GM18505 (cell line): ENCODE measurements at regions not wholly inside any gene's neighbourhood (a gene's known extent, or its start where the extent isn't known, plus 50 kb on each side); places are given as distances from the start of the nearest gene placed in this dataset.

ENCODE experiments used
- ATAC-seq: cut with Tn5 transposase; IDR thresholded peaks from one replicate; pipeline ENCODE4 v1.9.1; 2021; ENCODE audit not compliant: unreplicated experiment
- POLR2A ChIP-seq: IDR thresholded peaks from 4 replicates; pipeline ENCODE4 v1.6.1; 2011; ENCODE audit warnings: borderline replicate concordance; ENCODE audit not compliant: insufficient read depth, insufficient read length; ENCODE audit errors: extremely low read depth

DNA sequence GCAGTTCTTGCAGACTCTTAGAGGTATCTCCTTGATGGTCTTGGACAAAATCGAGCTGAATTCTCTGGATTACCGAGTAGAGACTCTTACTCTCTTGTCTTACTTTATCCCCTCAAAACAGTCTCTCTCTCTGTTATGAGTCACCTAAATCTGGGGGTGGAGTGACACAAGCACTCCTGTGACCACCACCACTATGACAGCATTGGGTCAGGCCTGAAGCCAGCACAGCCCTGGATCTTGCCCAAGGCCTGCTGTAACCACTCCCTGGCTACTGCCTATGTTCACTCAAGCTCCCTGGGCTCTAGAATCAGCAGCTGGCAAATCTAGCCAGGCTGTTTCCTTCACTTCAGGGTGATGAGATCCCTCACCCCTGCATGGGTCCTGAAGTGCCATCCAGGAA is 662.5 kb downstream of the LUZP2 start:
- ATAC-seq, result no peak
- TF ChIP-seq POLR2A, result no peak

DNA sequence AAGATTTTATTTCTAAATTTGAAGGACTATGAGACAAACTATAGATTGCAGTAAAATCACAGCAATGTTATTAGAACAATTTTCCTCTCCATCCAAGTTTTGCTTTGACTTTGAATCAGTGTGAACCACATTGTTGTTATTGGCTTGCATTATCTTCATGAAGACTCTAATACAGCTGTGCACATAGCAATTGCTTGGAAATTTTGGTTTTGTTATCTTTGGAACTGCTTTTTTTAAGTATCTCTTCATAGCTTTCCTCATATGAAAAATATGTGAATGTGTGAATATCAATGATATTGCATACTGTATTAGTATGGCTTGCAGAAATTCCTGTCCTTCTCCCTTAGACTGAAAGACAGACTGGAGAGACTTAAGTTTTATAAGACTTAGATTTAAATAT is 666.6 kb downstream of the LUZP2 start:
- no peak for ATAC-seq
- TF ChIP-seq POLR2A, result no peak

DNA sequence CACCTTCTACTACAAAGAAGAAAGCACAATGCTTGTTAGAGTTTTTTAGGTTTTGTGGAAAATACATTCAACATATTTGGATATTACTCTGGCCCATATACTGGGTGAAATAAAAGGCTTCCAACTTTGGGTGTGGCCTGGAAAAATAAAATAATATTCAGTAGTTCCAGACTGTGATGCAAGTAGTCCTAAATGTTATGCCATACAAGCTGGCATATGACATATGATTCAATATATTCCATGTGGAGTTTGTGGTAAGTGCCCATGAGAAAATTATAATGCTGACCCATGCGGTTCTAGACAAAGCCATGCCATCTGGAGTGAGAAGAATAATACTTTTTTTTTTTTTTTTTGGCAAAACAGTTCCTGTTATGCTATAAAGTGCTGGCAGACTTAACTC is 683.3 kb downstream of the LUZP2 start:
- no peak for ATAC-seq
- no peak for TF ChIP-seq POLR2A

DNA sequence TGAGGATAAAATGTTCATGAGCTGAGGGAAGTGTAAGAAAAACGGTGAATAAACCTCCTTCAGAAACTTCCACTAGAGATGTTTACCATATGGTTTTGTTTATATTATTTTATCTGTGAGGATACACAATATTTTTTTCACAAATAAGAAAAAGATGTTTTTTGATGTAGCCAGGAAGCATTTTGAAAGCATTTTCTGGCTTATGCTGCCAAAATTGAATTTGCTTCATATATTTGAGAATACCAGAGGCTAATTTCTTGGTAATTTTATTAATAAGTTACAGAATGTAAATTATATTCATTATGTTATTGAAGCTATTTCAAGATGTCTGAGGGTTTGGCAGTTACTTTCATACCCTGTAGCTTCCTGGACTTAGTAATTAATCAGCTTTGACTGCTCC is 686.6 kb downstream of the LUZP2 start:
- no peak for TF ChIP-seq POLR2A
- ATAC-seq, result no peak

DNA sequence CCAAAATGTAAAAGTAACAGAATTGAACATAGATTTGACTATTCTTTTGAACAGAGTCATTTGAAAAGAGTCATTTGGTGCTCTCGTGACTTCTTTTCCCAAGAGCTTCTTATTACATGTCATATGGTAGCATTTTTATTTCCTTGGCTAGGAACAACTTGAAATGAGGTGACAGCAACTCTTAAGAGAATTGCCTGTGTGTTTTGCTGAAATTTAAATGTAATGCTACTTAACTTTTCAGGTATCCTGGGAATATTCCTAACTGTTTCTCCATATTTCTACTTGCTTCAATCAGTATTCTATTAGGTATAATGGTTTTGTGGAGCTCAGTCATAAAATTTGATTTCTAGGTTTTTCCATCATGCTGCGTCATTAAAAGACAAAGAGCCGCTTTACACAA is 700.7 kb downstream of the LUZP2 start:
- ATAC-seq, result no peak
- TF ChIP-seq POLR2A, result no peak

DNA sequence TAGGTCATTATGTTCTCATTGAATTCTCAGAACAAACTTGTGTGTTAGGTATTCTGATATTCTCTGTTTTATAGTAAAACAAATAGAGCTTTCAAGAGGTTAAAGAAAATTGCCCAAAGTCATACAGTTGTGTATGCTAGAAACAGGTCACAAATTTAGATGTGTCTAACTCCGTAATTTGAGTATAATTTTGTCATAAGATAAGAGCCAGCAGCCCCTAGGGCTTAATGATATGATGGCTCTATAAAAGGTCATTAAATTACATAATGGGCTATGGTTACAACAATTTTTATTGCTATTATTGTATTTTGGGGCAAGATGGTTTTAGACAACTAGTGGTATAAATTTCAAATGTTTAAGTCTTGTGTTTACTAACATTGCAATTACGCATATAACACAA is 701.9 kb downstream of the LUZP2 start:
- ATAC-seq, result no peak
- TF ChIP-seq POLR2A, result no peak

DNA sequence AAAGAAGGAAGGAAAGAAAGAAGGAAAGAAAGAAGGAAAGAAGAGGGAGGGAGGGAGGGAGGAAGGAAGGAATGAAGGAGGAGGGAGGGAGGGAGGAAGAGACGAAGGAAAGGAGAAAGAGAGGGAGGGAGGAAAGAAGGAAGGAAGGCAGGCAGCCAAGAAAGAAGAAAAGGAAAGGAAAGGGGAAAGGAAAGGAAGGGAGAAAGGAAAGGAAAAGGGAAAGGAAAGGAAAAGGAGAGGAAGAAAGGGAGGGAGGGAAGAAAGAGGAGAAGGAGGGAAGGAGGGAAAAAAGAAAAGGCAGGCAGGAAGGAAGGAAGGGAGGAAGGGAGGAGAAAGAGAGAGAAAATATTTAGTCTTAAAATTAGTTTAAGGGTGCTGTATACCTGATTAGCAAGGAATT is 704.1 kb downstream of the LUZP2 start:
- no peak for TF ChIP-seq POLR2A
- no peak for ATAC-seq

DNA sequence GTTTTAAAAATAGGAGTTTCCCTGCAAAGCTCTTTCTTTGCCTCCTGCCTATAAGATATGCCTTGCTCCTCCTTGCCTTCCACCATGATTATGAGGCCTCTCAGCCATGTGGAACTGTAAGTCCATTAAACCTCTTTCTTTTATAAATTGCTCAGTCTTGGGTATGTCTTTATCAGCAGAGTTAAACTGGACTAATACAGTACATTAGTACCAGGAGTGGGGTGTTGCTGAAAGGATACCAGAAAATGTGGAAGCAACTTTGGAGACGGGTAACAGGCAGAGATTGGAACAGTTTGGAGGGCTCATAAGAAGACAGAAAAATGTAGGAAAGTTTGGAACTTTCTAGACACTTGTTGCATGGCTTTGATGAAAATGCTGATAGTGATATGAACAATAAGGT is 709.9 kb downstream of the LUZP2 start:
- ATAC-seq, result no peak
- no peak for TF ChIP-seq POLR2A

DNA sequence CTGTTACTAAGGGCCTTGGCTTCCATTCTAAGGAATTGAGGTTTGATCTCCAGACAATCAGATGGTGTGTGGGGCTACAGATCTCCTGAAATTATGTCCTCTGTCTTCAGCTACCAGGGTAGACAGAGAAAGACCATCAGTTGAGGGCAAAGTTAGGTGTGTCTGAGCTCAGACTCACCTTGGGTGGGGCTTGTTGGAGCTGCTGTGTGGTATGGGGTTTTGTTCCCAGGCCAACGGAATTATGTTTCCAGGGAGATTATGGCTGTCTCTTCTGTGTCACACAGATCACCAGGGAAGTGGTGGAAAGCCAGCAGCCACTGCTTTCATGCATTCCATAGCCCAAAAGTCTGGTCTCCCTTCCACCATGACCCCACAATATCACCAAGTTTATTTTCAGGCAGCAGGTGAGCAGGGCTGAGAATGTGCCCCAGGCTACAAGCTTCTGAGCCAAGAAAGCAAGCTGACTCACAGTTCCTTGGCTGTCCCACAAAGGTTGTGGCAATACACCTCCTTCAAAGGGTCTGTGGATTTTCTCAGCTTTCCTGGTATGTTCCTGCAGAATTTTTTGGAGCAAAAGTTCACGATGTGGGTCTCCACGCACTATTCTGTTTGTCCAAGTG is 714.9 kb downstream of the LUZP2 start:
- no peak for ATAC-seq
- TF ChIP-seq POLR2A, result no peak

DNA sequence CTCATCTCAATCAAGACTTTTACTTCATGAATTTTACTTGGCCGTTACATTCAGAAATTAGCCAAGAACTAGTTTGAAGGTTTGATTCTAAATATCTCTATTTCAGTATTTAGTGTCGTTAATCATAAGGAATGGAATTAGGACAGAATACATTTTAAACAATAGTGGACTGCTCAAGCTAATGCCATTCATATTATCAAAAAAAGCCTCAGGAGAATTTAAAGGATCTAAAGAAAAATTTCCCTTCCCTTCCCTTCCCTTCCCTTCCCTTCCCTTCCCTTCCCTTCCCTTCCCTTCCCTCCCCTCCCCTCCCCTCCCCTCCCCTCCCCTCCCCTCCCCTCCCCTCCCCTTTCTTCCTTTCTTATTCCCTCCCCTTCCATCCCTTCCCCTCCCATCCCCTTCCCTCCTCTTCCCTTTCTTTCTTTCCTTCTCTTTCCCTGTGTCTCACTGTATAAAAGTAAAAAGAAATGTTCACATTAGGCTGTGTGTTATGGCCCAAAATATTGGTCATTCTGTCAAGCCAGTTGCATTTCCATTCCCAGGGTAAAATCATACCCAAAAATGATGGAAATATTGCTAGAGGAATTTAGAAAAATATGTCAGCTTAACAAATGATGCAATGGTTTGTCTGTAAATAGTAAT is 717.8 kb downstream of the LUZP2 start:
- no peak for ATAC-seq
- no peak for TF ChIP-seq POLR2A

DNA sequence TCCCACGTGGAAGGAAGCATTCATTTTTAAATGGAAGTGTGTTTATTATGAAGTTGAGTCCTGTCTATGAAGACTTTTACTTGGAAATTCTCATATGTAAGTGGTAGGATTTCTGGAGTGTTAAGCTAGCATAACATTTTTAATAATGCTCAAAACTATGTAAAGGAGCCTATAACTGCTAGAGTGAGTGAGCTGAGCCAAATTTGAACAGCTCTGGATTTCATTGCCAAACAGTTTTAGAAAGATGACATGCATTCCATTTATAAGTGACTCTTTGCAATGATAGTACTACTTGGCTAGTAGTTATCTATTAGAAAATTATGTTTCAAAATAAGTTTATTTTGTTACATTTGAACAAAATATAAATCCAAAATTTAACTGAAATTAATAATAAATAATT is 721.2 kb downstream of the LUZP2 start:
- no peak for ATAC-seq
- no peak for TF ChIP-seq POLR2A

DNA sequence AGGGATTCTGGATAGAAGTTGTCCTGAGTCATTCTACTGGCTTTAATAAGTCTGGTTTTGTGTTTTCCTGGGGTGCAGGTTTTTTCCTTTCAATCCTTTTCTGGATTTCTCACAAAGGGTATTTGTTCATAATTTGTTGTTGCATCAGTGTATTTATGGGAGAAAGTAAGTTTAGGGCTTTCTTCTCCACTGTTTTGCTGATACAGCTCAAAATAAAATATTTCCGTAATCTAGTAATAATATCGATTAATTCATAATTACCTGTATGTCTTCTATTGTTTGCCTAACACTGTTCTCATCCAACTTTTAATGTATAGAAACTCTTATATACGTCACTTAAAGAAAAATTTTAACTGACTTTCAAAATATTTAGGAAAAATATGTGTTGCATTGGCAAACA is 728.2 kb downstream of the LUZP2 start:
- no peak for TF ChIP-seq POLR2A
- ATAC-seq, result no peak

DNA sequence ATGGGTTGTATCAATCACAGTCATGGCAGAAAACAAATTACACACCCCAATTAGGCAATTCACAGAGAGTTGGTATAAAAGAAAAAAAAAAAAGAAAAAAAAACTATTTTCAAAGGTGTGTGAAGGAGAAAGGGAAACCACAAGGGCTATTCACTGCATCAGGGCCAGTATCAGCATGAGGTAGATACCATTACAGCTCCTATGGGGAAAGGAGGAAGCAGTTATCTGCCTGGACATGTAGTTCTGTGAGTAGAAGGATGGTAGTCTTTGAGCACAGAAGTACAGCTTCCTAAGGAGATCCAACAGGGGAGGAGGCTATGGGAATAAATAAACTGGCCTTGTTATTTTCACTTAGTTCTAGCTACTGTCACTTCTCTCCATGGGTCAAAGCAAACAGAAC is 746.1 kb downstream of the LUZP2 start:
- ATAC-seq, result no peak
- TF ChIP-seq POLR2A, result no peak

DNA sequence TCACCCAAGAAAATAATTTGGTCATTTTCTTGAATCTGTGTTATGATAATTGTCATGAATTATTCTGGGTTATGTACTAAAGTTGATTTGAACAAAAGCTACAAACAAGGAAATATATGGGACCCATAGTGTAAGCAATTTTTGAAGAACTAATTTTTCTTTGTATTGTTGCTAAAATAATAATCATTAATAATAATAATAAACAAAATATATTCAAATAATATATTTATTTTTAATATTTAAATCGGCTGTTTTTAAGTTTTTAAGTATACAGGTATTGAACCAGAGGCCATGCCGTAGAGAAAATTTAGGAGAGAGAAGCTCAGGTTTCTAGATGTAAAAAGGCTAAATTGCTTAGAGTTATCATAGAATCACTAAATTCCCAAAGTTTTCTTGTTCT is 747.3 kb downstream of the LUZP2 start:
- TF ChIP-seq POLR2A, result no peak
- ATAC-seq, result no peak

DNA sequence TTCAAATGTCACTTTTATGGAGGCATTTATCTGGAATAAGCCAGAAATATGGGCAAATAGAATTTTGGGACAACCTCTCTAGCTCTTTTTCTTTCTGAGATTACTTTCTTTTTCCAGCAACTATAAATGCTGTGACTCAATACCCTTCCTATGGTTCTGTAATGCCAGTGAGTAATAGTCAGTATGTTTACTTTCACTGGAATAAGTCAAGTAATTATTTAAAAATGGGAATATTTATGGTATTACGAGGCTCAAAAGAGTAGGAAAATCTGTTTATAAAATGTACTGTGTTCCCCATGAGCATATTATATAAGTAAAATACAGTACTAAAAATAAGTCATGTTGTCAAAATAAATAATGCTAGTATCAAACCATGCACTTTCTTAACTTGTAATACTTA is 750.5 kb downstream of the LUZP2 start:
- ATAC-seq, result no peak
- TF ChIP-seq POLR2A, result no peak
